PC-3 (cell line): ENCODE measurements at regions not wholly inside any gene's neighbourhood (a gene's known extent, or its start where the extent isn't known, plus 50 kb on each side); places are given as distances from the start of the nearest gene placed in this dataset.

Source experiments
- ATAC-seq: fragments of 200-7000 bp; cut with Tn5 transposase; 2 replicates; pipeline ENCODE4 v1.9.1; 2020; ENCODE audit warnings: mild to moderate bottlenecking, moderate library complexity
- BruUV-seq: library from RNA; stranded (reverse); fragments of 400-500 nt; replicated peaks from 2 replicates; lab custom pipeline; 2021; lab: Mats Ljungman, UMichigan
- CTCF ChIA-PET: fragments of 300-600 bp; sonication (Branson Sonifier 250); formaldehyde crosslinking; loops from one replicate; lab custom pipeline; 2022; ENCODE audit warnings: antibody characterized with exemption; lab: Charles Lee
- POLR2A ChIA-PET: fragments of 300-600 bp; sonication (Branson Sonifier 250); formaldehyde crosslinking; loops from one replicate; lab custom pipeline; 2022; ENCODE audit warnings: antibody characterized with exemption; ENCODE audit not compliant: unreplicated experiment; lab: Charles Lee
- DNase-seq: peaks from one replicate; pipeline ENCODE4 v3.0.0-alpha.2; 2015
- H2AFZ ChIP-seq: fragments of 300-600 bp; sonication (generic); 2 replicates; pipeline ENCODE4 v1.6.0; 2016; ENCODE audit warnings: antibody characterized with exemption, low read length
- H3F3A ChIP-seq: fragments of 300-600 bp; sonication (generic); one replicate; pipeline ENCODE4 v1.6.0; 2017; ENCODE audit warnings: antibody characterized with exemption, low read length, control low read depth, mild to moderate bottlenecking; ENCODE audit not compliant: unreplicated experiment
- H3K27ac ChIP-seq: fragments of 300-600 bp; sonication (generic); 2 replicates; pipeline ENCODE4 v1.5.1; 2016; ENCODE audit warnings: mild to moderate bottlenecking, low read length
- H3K27me3 ChIP-seq: fragments of 300-600 bp; sonication (generic); 2 replicates; pipeline ENCODE4 v1.6.1; 2016; ENCODE audit warnings: low read length, mixed read lengths
- H3K36me3 ChIP-seq: fragments of 300-600 bp; sonication (generic); 2 replicates; pipeline ENCODE4 v1.6.1; 2016; ENCODE audit warnings: low read depth, mixed run types, low read length, mixed read lengths
- H3K4me1 ChIP-seq: fragments of 300-600 bp; sonication (generic); 2 replicates; pipeline ENCODE4 v1.5.1; 2016; ENCODE audit warnings: low read length; ENCODE audit not compliant: insufficient read depth
- H3K4me2 ChIP-seq: fragments of 300-600 bp; sonication (generic); 2 replicates; pipeline ENCODE4 v1.6.0; 2016; ENCODE audit warnings: low read length
- H3K4me3 ChIP-seq: fragments of 300-600 bp; sonication (generic); 2 replicates; pipeline ENCODE4 v1.5.1; 2016; ENCODE audit warnings: mild to moderate bottlenecking, low read length, mixed read lengths
- H3K79me2 ChIP-seq: fragments of 300-600 bp; sonication (generic); 2 replicates; pipeline ENCODE4 v1.6.1; 2017; ENCODE audit warnings: low read length, mixed read lengths
- H3K9ac ChIP-seq: fragments of 300-600 bp; sonication (generic); 2 replicates; pipeline ENCODE4 v1.6.0; 2016; ENCODE audit warnings: mild to moderate bottlenecking, low read length
- H3K9me2 ChIP-seq: fragments of 300-600 bp; sonication (generic); replicated peaks from 2 replicates; pipeline ENCODE4 v1.6.1; 2016; ENCODE audit warnings: mixed run types, low read length, mixed read lengths
- H3K9me3 ChIP-seq: fragments of 300-600 bp; sonication (generic); 2 replicates; pipeline ENCODE4 v1.6.1; 2016; ENCODE audit warnings: low read length, mixed read lengths
- H4K20me1 ChIP-seq: fragments of 300-600 bp; sonication (generic); 2 replicates; pipeline ENCODE4 v1.6.1; 2016; ENCODE audit warnings: low read length, mixed read lengths
- CTCF ChIP-seq: fragments of 300-600 bp; sonication (generic); conservative IDR thresholded peaks from 2 replicates; pipeline ENCODE4 v1.5.1; 2017; ENCODE audit warnings: antibody characterized with exemption, low read depth, mild to moderate bottlenecking, low read length
- EZH2 ChIP-seq: fragments of 300-600 bp; sonication (generic); IDR thresholded peaks from one replicate; pipeline ENCODE4 v1.6.1; 2017; ENCODE audit warnings: antibody characterized with exemption, mild to moderate bottlenecking, low read length; ENCODE audit not compliant: unreplicated experiment
- EZH2phosphoT487 ChIP-seq: fragments of 300-600 bp; sonication (generic); IDR thresholded peaks from 2 replicates; pipeline ENCODE4 v1.6.1; 2018; ENCODE audit warnings: mild to moderate bottlenecking, antibody characterized with exemption, low read length, borderline replicate concordance
- intact Hi-C: fragments of 100-400 bp; cut with micrococcal nuclease; formaldehyde crosslinking; loops from 2 replicates; pipeline ENCODE4 v1.9.0; 2023

- ChIA-PET POLR2A (no interaction called here), CTCF (no interaction called here)
- H3K4me3 ChIP-seq = no peak overlapping the region
- no peaks in the 10 kb centered on the region for H3K9me3 ChIP-seq
- no peaks in the 10 kb centered on the region for H3K4me1 ChIP-seq
- H3K9me2 ChIP-seq = no peaks in the 10 kb centered on the region
- H3K36me3 ChIP-seq = no peaks in the 10 kb centered on the region
- H3K27me3 ChIP-seq = peaks cover 9% of the 10 kb centered on the region; the same call in 1 of the 2 replicates
- no peak overlapping the region for H3K4me2 ChIP-seq
- no peaks in the 10 kb centered on the region for H3F3A ChIP-seq
- no peak overlapping the region for H2AFZ ChIP-seq
- DNase-seq (no peak), ATAC-seq (no peak)
- H4K20me1 ChIP-seq = no peaks in the 10 kb centered on the region
- TF ChIP-seq EZH2 (no peak), CTCF (no peak)
- no peak overlapping the region for H3K9ac ChIP-seq
- H3K27ac ChIP-seq = no peak overlapping the region
- H3K79me2 ChIP-seq = no peaks in the 10 kb centered on the region
- BruUV-seq = no TSS peak
- intact Hi-C loops = no loop called here
Measured at GRCh38 chr15:94963953-94964352, 732.6 kb downstream of the MCTP2 start.

GRCh38 chr15:94965593-94965992, 734.2 kb downstream of the MCTP2 start:
- Histone ChIP-seq H3K4me1 (no peaks in the 10 kb centered on the region), H2AFZ (no peak overlapping the region), H3K9me3 (no peaks in the 10 kb centered on the region), H4K20me1 (no peaks in the 10 kb centered on the region), H3K9ac (no peak overlapping the region), H3K79me2 (no peaks in the 10 kb centered on the region), H3K27me3 (peaks cover 9% of the 10 kb centered on the region; the same call in 1 of the 2 replicates), H3K4me3 (no peak overlapping the region), H3K4me2 (no peak overlapping the region), H3K36me3 (no peaks in the 10 kb centered on the region), H3K27ac (no peak overlapping the region), H3K9me2 (no peaks in the 10 kb centered on the region), H3F3A (no peaks in the 10 kb centered on the region)
- TF ChIP-seq EZH2phosphoT487 (no peak), CTCF (no peak), EZH2 (no peak)
- no TSS peak for BruUV-seq
- DNase-seq = no peak
- no peak for ATAC-seq
- intact Hi-C loops = no loop called here
- CTCF ChIA-PET = no interaction called here
- POLR2A ChIA-PET = no interaction called here

DNA sequence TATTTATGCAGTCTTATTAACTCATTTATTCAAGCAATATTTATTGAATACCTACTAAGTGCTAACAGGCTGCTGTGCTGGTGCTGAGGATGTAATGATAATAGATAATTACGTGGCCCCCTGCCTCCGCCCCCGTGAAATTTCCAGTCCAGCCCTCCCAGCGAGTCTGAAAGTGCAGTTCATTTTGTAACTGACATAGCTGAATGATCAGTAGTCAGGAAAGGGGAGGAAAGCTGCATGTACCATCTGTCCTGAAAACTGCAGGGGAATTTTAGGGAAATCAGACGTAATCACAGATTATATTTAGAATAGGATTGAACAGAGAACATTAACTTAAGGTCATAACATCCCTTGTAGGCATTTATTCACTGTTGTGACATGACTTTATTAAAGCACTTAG, 736.8 kb downstream of the MCTP2 start:
- no peaks in the 10 kb centered on the region for H3K79me2 ChIP-seq
- no peak overlapping the region for H2AFZ ChIP-seq
- CTCF ChIA-PET = no interaction called here
- DNase-seq = no peak
- H3K4me3 ChIP-seq = no peak overlapping the region
- POLR2A ChIA-PET = no interaction called here
- no TSS peak for BruUV-seq
- no peaks in the 10 kb centered on the region for H3K9me3 ChIP-seq
- no peaks in the 10 kb centered on the region for H3F3A ChIP-seq
- no peak overlapping the region for H3K4me2 ChIP-seq
- ATAC-seq = no peak
- no peaks in the 10 kb centered on the region for H3K9me2 ChIP-seq
- intact Hi-C loops = no loop called here
- no peaks in the 10 kb centered on the region for H3K4me1 ChIP-seq
- no peak overlapping the region for H3K27ac ChIP-seq
- TF ChIP-seq EZH2 = no peak
- peaks cover 20% of the 10 kb centered on the region for H3K27me3 ChIP-seq
- H4K20me1 ChIP-seq = no peaks in the 10 kb centered on the region
- H3K36me3 ChIP-seq = no peaks in the 10 kb centered on the region
- no peak overlapping the region for H3K9ac ChIP-seq
